H1 (cell line): ENCODE measurements at regions not wholly inside any gene's neighbourhood (a gene's known extent, or its start where the extent isn't known, plus 50 kb on each side); places are given as distances from the start of the nearest gene placed in this dataset.

ENCODE experiments used
- CTCF ChIA-PET: fragments of 300-600 bp; sonication (Branson Sonifier 250); formaldehyde crosslinking; loops from one replicate; lab custom pipeline; 2021; ENCODE audit not compliant: partially characterized antibody; lab: Charles Lee
- POLR2A ChIA-PET: fragments of 300-600 bp; sonication (Branson Sonifier 250); formaldehyde crosslinking; loops from one replicate; lab custom pipeline; 2021; ENCODE audit warnings: inconsistent platforms; ENCODE audit not compliant: partially characterized antibody; lab: Charles Lee
- DNase-seq, 2 experiments: peaks; one replicate each; pipeline versions ENCODE4 v3.0.0 to v3.0.0-alpha.2; 2010 to 2022; ENCODE audit warnings: low spot score in 2 of 2, low read depth in 1 of 2, mixed read lengths in 1 of 2
- FAIRE-seq: peaks from 2 replicates; lab custom pipeline; 2011; peaks lifted over from hg19 to GRCh38; lab: Jason Lieb, UNC
- H2AFZ ChIP-seq: 2 replicates; pipeline ENCODE4 v1.8.1; 2012; ENCODE audit warnings: low read length, inconsistent platforms
- H2AK5ac ChIP-seq: 2 replicates; pipeline ENCODE4 v1.6.1; 2013; ENCODE audit warnings: low read depth, low read length
- H2BK120ac ChIP-seq: replicated peaks from 2 replicates; pipeline ENCODE3; 2013; ENCODE audit warnings: low read depth, low read length, inconsistent platforms
- H2BK12ac ChIP-seq: 2 replicates; pipeline ENCODE4 v1.6.1; 2013; ENCODE audit warnings: low read depth, low read length
- H2BK15ac ChIP-seq: 2 replicates; pipeline ENCODE4 v1.6.1; 2013; ENCODE audit warnings: low read length
- H2BK20ac ChIP-seq: 2 replicates; pipeline ENCODE4 v1.6.1; 2013; ENCODE audit warnings: low read length
- H2BK5ac ChIP-seq: 2 replicates; pipeline ENCODE4 v1.6.1; 2013; ENCODE audit warnings: low read depth, low read length
- H3K14ac ChIP-seq: 2 replicates; pipeline ENCODE4 v1.6.1; 2013; ENCODE audit warnings: inconsistent platforms; ENCODE audit not compliant: insufficient read length
- H3K18ac ChIP-seq: 2 replicates; pipeline ENCODE4 v1.6.1; 2013; ENCODE audit warnings: low read length; ENCODE audit errors: extremely low read depth
- H3K23ac ChIP-seq: 2 replicates; pipeline ENCODE4 v1.6.1; 2013; ENCODE audit warnings: inconsistent platforms; ENCODE audit not compliant: insufficient read length
- H3K23me2 ChIP-seq: 2 replicates; pipeline ENCODE4 v1.6.1; 2013; ENCODE audit warnings: low read depth, low read length
- H3K27ac ChIP-seq: 2 replicates; pipeline ENCODE4 v1.6.1; 2011; ENCODE audit warnings: low read depth, low read length, inconsistent platforms
- H3K27me3 ChIP-seq, 4 experiments: replicated peaks in 1 of 4; 1 replicate in 1 of 4; 2 replicates in 3 of 4; pipeline versions ENCODE4 v1.6.1 to v1.8.1; 2011 to 2013; ENCODE audit warnings: low read length in 3 of 4, mild to moderate bottlenecking in 3 of 4, inconsistent platforms in 2 of 4, mixed read lengths in 2 of 4, moderate library complexity in 1 of 4; ENCODE audit not compliant: control insufficient read depth in 3 of 4, insufficient read depth in 3 of 4; ENCODE audit errors: extremely low read depth in 1 of 4
- H3K36me3 ChIP-seq, 4 experiments: 2 replicates each; pipeline versions ENCODE4 v1.6.1 to v1.8.1; 2011 to 2013; ENCODE audit warnings: mild to moderate bottlenecking in 4 of 4, low read length in 3 of 4, moderate library complexity in 2 of 4, control low read depth in 1 of 4, inconsistent platforms in 1 of 4; ENCODE audit not compliant: insufficient read depth in 4 of 4, control insufficient read depth in 2 of 4
- H3K4ac ChIP-seq: replicated peaks from 2 replicates; pipeline ENCODE3; 2013; ENCODE audit warnings: low read length, low read depth, mixed read lengths, inconsistent platforms; ENCODE audit not compliant: insufficient read length
- H3K4me1 ChIP-seq, 4 experiments: replicated peaks in 1 of 4; 1 replicate in 1 of 4; 2 replicates in 3 of 4; pipeline versions ENCODE4 v1.6.1 to v1.8.1; 2011 to 2013; ENCODE audit warnings: low read length in 3 of 4, inconsistent platforms in 2 of 4, mixed read lengths in 1 of 4; ENCODE audit not compliant: insufficient read depth in 4 of 4, control insufficient read depth in 3 of 4
- H3K4me2 ChIP-seq, 2 experiments: 2 replicates each; pipeline versions ENCODE4 v1.6.1 to v1.8.1; 2011 to 2013; ENCODE audit warnings: low read depth in 2 of 2, low read length in 2 of 2, control low read depth in 1 of 2, inconsistent platforms in 1 of 2, mild to moderate bottlenecking in 1 of 2; ENCODE audit not compliant: insufficient read depth in 1 of 2
- H3K4me3 ChIP-seq, 4 experiments: fragments of 200-600, 300-600 bp in 1 of 4; sonication (generic), shearing (Covaris generic), sonication (Bioruptor Twin) in 1 of 4; 2 replicates each; pipeline versions ENCODE4 v1.5.1 to v1.8.1; 2011 to 2016; ENCODE audit warnings: low read length in 4 of 4, low read depth in 3 of 4, control low read depth in 2 of 4, inconsistent platforms in 2 of 4, mild to moderate bottlenecking in 2 of 4, mixed read lengths in 1 of 4, moderate library complexity in 1 of 4; ENCODE audit not compliant: insufficient read depth in 2 of 4; ENCODE audit errors: extremely low read depth in 1 of 4
- H3K56ac ChIP-seq: replicated peaks from 2 replicates; pipeline ENCODE3; 2013; ENCODE audit warnings: low read depth, mild to moderate bottlenecking, mixed read lengths, low read length, inconsistent platforms; ENCODE audit not compliant: insufficient read length
- H3K79me1 ChIP-seq: 2 replicates; pipeline ENCODE4 v1.6.1; 2013; ENCODE audit warnings: low read depth, low read length, control low read depth
- H3K79me2 ChIP-seq, 2 experiments: 2 replicates each; pipeline versions ENCODE4 v1.6.1 to v1.8.1; 2012 to 2013; ENCODE audit warnings: low read length in 2 of 2, mild to moderate bottlenecking in 2 of 2, inconsistent platforms in 1 of 2; ENCODE audit not compliant: insufficient read depth in 2 of 2, control insufficient read depth in 1 of 2
- H3K9ac ChIP-seq, 4 experiments: replicated peaks in 1 of 4; 1 replicate in 1 of 4; 2 replicates in 3 of 4; pipeline versions ENCODE4 v1.6.1 to v1.8.1; 2011 to 2013; ENCODE audit warnings: low read depth in 3 of 4, low read length in 3 of 4, control low read depth in 2 of 4, mild to moderate bottlenecking in 2 of 4, moderate library complexity in 2 of 4, inconsistent platforms in 1 of 4; ENCODE audit errors: extremely low read depth in 1 of 4
- H3K9me3 ChIP-seq, 2 experiments: 2 replicates each; pipeline versions ENCODE4 v1.6.1 to v1.8.1; 2012 to 2013; ENCODE audit warnings: mild to moderate bottlenecking in 2 of 2, moderate library complexity in 2 of 2, control low read depth in 1 of 2, inconsistent platforms in 1 of 2, low read depth in 1 of 2, low read length in 1 of 2, mixed read lengths in 1 of 2; ENCODE audit not compliant: insufficient read depth in 2 of 2
- H4K20me1 ChIP-seq, 2 experiments: replicated peaks in 1 of 2; 2 replicates each; pipeline versions ENCODE3 to v1.8.1; 2011 to 2013; ENCODE audit warnings: inconsistent platforms in 2 of 2, low read length in 2 of 2, mild to moderate bottlenecking in 1 of 2; ENCODE audit not compliant: insufficient read depth in 2 of 2, control insufficient read depth in 1 of 2
- H4K5ac ChIP-seq: 2 replicates; pipeline ENCODE4 v1.6.1; 2013; ENCODE audit warnings: low read length, low read depth, mixed read lengths, inconsistent platforms; ENCODE audit not compliant: insufficient read length
- H4K8ac ChIP-seq: 2 replicates; pipeline ENCODE4 v1.8.0; 2013; ENCODE audit warnings: mild to moderate bottlenecking, moderate library complexity, low read length, inconsistent platforms; ENCODE audit not compliant: insufficient read depth; ENCODE audit errors: extremely low read depth
- H4K91ac ChIP-seq: replicated peaks from 2 replicates; pipeline ENCODE3; 2013; ENCODE audit warnings: low read length, mixed read lengths, inconsistent platforms; ENCODE audit not compliant: insufficient read length
- CHD2 ChIP-seq: IDR thresholded peaks from 2 replicates; pipeline ENCODE4 v1.6.1; 2012; ENCODE audit warnings: low read length, improper control_type of control experiment
- CTBP2 ChIP-seq: IDR thresholded peaks from 2 replicates; pipeline ENCODE4 v1.7.0; 2011; ENCODE audit warnings: borderline replicate concordance, mild to moderate bottlenecking, moderate library complexity, mixed read lengths, low read length; ENCODE audit not compliant: insufficient read depth, insufficient read length
- EGR1 ChIP-seq: IDR thresholded peaks from 2 replicates; pipeline ENCODE4 v1.6.1; 2011; ENCODE audit warnings: low read depth, low read length, borderline replicate concordance
- FOSL1 ChIP-seq: IDR thresholded peaks from 2 replicates; pipeline ENCODE4 v1.6.1; 2011; ENCODE audit warnings: mild to moderate bottlenecking, low read depth, low read length, moderate library complexity; ENCODE audit not compliant: insufficient read depth
- HDAC6 ChIP-seq: IDR thresholded peaks from one replicate; pipeline ENCODE4 v1.7.1; 2012; ENCODE audit warnings: low read depth, mild to moderate bottlenecking, inconsistent platforms, low read length, moderate library complexity
- MAFK ChIP-seq: IDR thresholded peaks from 2 replicates; pipeline ENCODE4 v1.6.1; 2012; ENCODE audit warnings: low read depth, mild to moderate bottlenecking, improper control_type of control experiment, low read length
- NRF1 ChIP-seq: IDR thresholded peaks from 2 replicates; pipeline ENCODE4 v1.6.1; 2011; ENCODE audit warnings: mild to moderate bottlenecking, low read depth, low read length, improper control_type of control experiment
- RNF2 ChIP-seq: fragments of 200-900, 300-1000 bp; sonication (generic); IDR thresholded peaks from 2 replicates; pipeline ENCODE4 v1.7.1; 2016; ENCODE audit warnings: borderline replicate concordance, low read depth, mild to moderate bottlenecking, antibody characterized with exemption, low read length; ENCODE audit not compliant: poor library complexity, severe bottlenecking; ENCODE audit errors: missing control alignments
- SAP30 ChIP-seq: fragments of 300-600 bp; sonication (generic); IDR thresholded peaks from 2 replicates; pipeline ENCODE4 v1.7.1; 2012; ENCODE audit warnings: low read length, moderate library complexity, mild to moderate bottlenecking, inconsistent platforms; ENCODE audit not compliant: insufficient read depth, insufficient replicate concordance
- SP4 ChIP-seq: IDR thresholded peaks from 2 replicates; pipeline ENCODE4 v1.6.1; 2012; ENCODE audit warnings: low read length, inconsistent platforms
- USF2 ChIP-seq: IDR thresholded peaks from 2 replicates; pipeline ENCODE4 v1.6.1; 2011; ENCODE audit warnings: low read length, improper control_type of control experiment
- WGBS, 2 experiments: shearing (Covaris generic) in 1 of 2; methylation state at CpG; one replicate each; pipeline versions ENCODE4 v1.1.6 to v1.1.7; 2013 to 2015; ENCODE audit warnings: low lambda C conversion rate in 2 of 2, mixed read lengths in 2 of 2, inconsistent platforms in 1 of 2, low coverage in 1 of 2, missing lambda C conversion rate in 1 of 2; ENCODE audit not compliant: insufficient replicate concordance in 2 of 2, insufficient coverage in 1 of 2, insufficient read length in 1 of 2; ENCODE audit errors: extremely low coverage in 1 of 2, missing lambda C conversion rate in 1 of 2; 5-methylcytosine and 5-hydroxymethylcytosine counted together

- Histone ChIP-seq H3K18ac (no peak overlapping the region), H4K91ac (no peak overlapping the region), H3K9me3 (peaks cover 0 to 3% of the 10 kb centered on the region in 2 experiments; a peak in 1 of 4 replicates), H3K56ac (no peak overlapping the region), H3K79me1 (no peaks in the 10 kb centered on the region), H3K4me2 (no peak overlapping the region), H2AK5ac (no peak overlapping the region), H3K79me2 (no peaks in the 10 kb centered on the region), H3K14ac (no peak overlapping the region), H2BK15ac (no peak overlapping the region), H2AFZ (no peak overlapping the region), H3K36me3 (no peaks in the 10 kb centered on the region), H3K4ac (no peak overlapping the region), H2BK20ac (no peak overlapping the region), H3K27me3 (no peaks in the 10 kb centered on the region), H2BK5ac (no peak overlapping the region), H3K23ac (no peak overlapping the region), H2BK12ac (no peak overlapping the region), H3K9ac (no peak overlapping the region), H4K5ac (no peak overlapping the region), H3K4me1 (no peaks in the 10 kb centered on the region), H3K23me2 (no peaks in the 10 kb centered on the region), H2BK120ac (no peak overlapping the region), H3K27ac (no peak overlapping the region), H4K8ac (no peak overlapping the region), H4K20me1 (no peaks in the 10 kb centered on the region), H3K4me3 (no peak overlapping the region)
- WGBS, 2 experiments: 91% methylated on average over 2 of the region's 2 CpGs; no CpG with 5 or more reads in 1 of the 2 experiments
- DNase-seq (no peak), FAIRE-seq (no peak)
- POLR2A ChIA-PET: no interaction called here
- CTCF ChIA-PET: no interaction called here
- TF ChIP-seq FOSL1 (no peak), RNF2 (no peak), CTBP2 (no peak), SAP30 (no peak), SP4 (no peak), MAFK (no peak), EGR1 (no peak), HDAC6 (no peak), CHD2 (no peak), NRF1 (no peak), USF2 (no peak)
Measured at GRCh38 chr3:147906285-147906684, 497.1 kb downstream of the ZIC1 start.
